ENCODE measurements at regions not wholly inside any gene's neighbourhood (a gene's known extent, or its start where the extent isn't known, plus 50 kb on each side); places are given as distances from the start of the nearest gene placed in this dataset.

GRCh38 chr6:101232961-101233360, 160.5 kb upstream of the GRIK2 start:
- TF ChIP-seq CTCF (IDR thresholded peaks at IDR 0.05; ENCODE audit: low read depth, low read length, poor library complexity, severe bottlenecking) (no peak), EZH2phosphoT487 (IDR thresholded peaks at IDR 0.05; ENCODE audit: borderline replicate concordance, low read length) (no peak)
